ENCODE measurements at regions not wholly inside any gene's neighbourhood (a gene's known extent, or its start where the extent isn't known, plus 50 kb on each side); places are given as distances from the start of the nearest gene placed in this dataset.

DNA sequence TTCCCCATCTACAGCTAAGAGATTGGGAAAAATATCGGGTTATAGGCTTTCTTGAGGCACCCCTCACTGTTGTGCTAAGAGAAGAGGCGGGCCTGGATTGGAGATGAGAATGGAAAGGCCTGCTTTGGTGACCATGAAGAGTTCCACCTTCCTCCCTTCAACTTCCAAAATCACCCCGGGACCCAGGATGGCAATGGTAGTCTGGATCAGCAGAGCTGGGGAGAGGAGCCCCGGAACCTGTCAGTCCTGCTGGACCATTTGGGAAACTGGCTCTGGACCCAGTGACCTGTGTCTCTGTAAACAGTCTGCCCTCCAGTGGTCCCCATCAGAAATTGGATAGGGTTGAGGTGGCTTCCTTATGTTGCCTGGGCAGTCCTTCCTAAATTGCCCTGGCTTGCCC lies 1085.6 kb downstream of the KHDRBS2 start:
- ATAC-seq, result no peak
- Histone ChIP-seq H3K9ac (ENCODE audit: control insufficient read depth, insufficient read depth, low read length) (no peak overlapping the region), H2AFZ (ENCODE audit: control insufficient read depth, low read depth, low read length) (no peak overlapping the region), H3K79me2 (ENCODE audit: control insufficient read depth, insufficient read depth, low read length) (no peaks in the 10 kb centered on the region), H4K20me1 (ENCODE audit: control insufficient read depth, insufficient read depth) (no peaks in the 10 kb centered on the region), H3K9me3 (replicated peaks; ENCODE audit: control insufficient read depth, insufficient read depth, low read length) (no peaks in the 10 kb centered on the region; the same call in 2 of the 3 replicates), H3K4me1 (ENCODE audit: control insufficient read depth, insufficient read depth, low read length) (no peaks in the 10 kb centered on the region), H3K4me3 (no peak overlapping the region), H3K27ac (ENCODE audit: control insufficient read depth, insufficient read depth) (no peak overlapping the region), H3K27me3 (replicated peaks in 1 of 2; ENCODE audit: control insufficient read depth in 2 of 2, insufficient read depth in 2 of 2, low read length in 1 of 2) (no peaks in the 10 kb centered on the region), H3K4me2 (ENCODE audit: control insufficient read depth, insufficient read depth) (no peak overlapping the region), H3K36me3 (ENCODE audit: control insufficient read depth in 2 of 2, insufficient read depth in 2 of 2, low read length in 1 of 2) (no peaks in the 10 kb centered on the region)
- 18% methylated on average over 4 of the region's 4 CpGs for WGBS (ENCODE audit: insufficient coverage, insufficient replicate concordance, low lambda C conversion rate, missing lambda C conversion rate)
- CTCF ChIA-PET, result no interaction called here
- BruUV-seq (replicated peaks), result no TSS peak
- SMC1A ChIA-PET (ENCODE audit: uncharacterized antibody, unreplicated experiment), result no interaction called here
- no peak for FAIRE-seq
- in situ Hi-C loops (cut with MboI) (no loop called here), intact Hi-C loops (cut with micrococcal nuclease; ENCODE audit: unreplicated experiment) (no loop called here)
- POLR2A ChIA-PET, result no interaction called here
- RAD21 ChIA-PET (ENCODE audit: unreplicated experiment), result no interaction called here
- no peak for DNase-seq (ENCODE audit: low read depth, low spot score)
- TF ChIP-seq KAT2A (conservative IDR thresholded peaks at IDR 0.05; ENCODE audit: control insufficient read depth, low read depth, low read length), result no peak
- no peak for TF ChIP-seq SUPT20H (IDR thresholded peaks at IDR 0.05; ENCODE audit: borderline replicate concordance, control insufficient read depth, low read depth, low read length)
- no peak for TF ChIP-seq CREM (IDR thresholded peaks at IDR 0.05; ENCODE audit: low read depth)
- no peak for TF ChIP-seq HCFC1 (IDR thresholded peaks at IDR 0.05; ENCODE audit: low read length)
- TF ChIP-seq ZBTB11 (CRISPR knock-in tag; IDR thresholded peaks at IDR 0.05), result no peak
- no peak for TF ChIP-seq CREB1 (IDR thresholded peaks at IDR 0.05; ENCODE audit: low read depth)
- TF ChIP-seq MXI1 (IDR thresholded peaks at IDR 0.05; ENCODE audit: low read depth, low read length), result no peak
- TF ChIP-seq, protein P1, sequence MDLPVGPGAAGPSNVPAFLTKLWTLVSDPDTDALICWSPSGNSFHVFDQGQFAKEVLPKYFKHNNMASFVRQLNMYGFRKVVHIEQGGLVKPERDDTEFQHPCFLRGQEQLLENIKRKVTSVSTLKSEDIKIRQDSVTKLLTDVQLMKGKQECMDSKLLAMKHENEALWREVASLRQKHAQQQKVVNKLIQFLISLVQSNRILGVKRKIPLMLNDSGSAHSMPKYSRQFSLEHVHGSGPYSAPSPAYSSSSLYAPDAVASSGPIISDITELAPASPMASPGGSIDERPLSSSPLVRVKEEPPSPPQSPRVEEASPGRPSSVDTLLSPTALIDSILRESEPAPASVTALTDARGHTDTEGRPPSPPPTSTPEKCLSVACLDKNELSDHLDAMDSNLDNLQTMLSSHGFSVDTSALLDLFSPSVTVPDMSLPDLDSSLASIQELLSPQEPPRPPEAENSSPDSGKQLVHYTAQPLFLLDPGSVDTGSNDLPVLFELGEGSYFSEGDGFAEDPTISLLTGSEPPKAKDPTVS (IDR thresholded peaks at IDR 0.05; ENCODE audit: low read depth, low read length), result no peak
- TF ChIP-seq TAF1 (IDR thresholded peaks at IDR 0.05; ENCODE audit: borderline replicate concordance, low read depth, low read length), result no peak
- no peak for TF ChIP-seq CBFB (IDR thresholded peaks at IDR 0.05; ENCODE audit: low read depth)
- no peak for TF ChIP-seq STAT3 (IDR thresholded peaks at IDR 0.05; ENCODE audit: low read depth, low read length)
- TF ChIP-seq RBBP5 (conservative IDR thresholded peaks at IDR 0.05), result no peak
- TF ChIP-seq CUX1 (IDR thresholded peaks at IDR 0.05; ENCODE audit: insufficient replicate concordance, low read depth, low read length), result no peak
- TF ChIP-seq TCF12 (IDR thresholded peaks at IDR 0.05; ENCODE audit: low read depth, low read length), result no peak
